Left lung (tissue), 4 donors: ENCODE measurements at regions not wholly inside any gene's neighbourhood (a gene's known extent, or its start where the extent isn't known, plus 50 kb on each side); places are given as distances from the start of the nearest gene placed in this dataset.

Experiments used
- ATAC-seq: fragments of 200-7000 bp; cut with Tn5 transposase; one replicate; pipeline ENCODE4 v1.9.1; 2020; ENCODE audit warnings: moderate library complexity
- DNase-seq, 4 donors: peaks; one replicate each; pipeline ENCODE4 v3.0.0-alpha.2; 2013 to 2020
- H3K27ac ChIP-seq, 2 donors: fragments of 200-600 bp; sonication (generic) in 1 of 2; one replicate each; pipeline versions ENCODE4 v1.5.0 to v1.8.0; 2020 to 2021
- H3K27me3 ChIP-seq, 2 donors: fragments of 200-600 bp; sonication (generic) in 1 of 2; one replicate each; pipeline versions ENCODE4 v1.5.0 to v1.8.0; 2020 to 2021
- H3K36me3 ChIP-seq, 2 donors: fragments of 200-600 bp; sonication (generic) in 1 of 2; one replicate each; pipeline versions ENCODE4 v1.5.0 to v1.8.0; 2020 to 2021
- H3K4me1 ChIP-seq, 2 donors: fragments of 200-600 bp; one replicate each; pipeline ENCODE4 v1.8.0; 2021
- H3K4me3 ChIP-seq, 2 donors: fragments of 200-600 bp; sonication (generic) in 1 of 2; one replicate each; pipeline versions ENCODE4 v1.5.0 to v1.8.0; 2020 to 2021; ENCODE audit warnings: mild to moderate bottlenecking in 1 of 2
- H3K9me3 ChIP-seq, 2 donors: fragments of 200-600 bp; sonication (generic) in 1 of 2; one replicate each; pipeline versions ENCODE4 v1.5.0 to v1.8.0; 2020 to 2021
- CTCF ChIP-seq, 2 donors: fragments of 200-600 bp; sonication (generic) in 1 of 2; IDR thresholded peaks; one replicate each; pipeline versions ENCODE4 v1.5.0 to v1.8.0; 2021; ENCODE audit warnings: antibody characterized with exemption in 2 of 2
- intact Hi-C, 2 donors: fragments of 100-400 bp; cut with DNase I; formaldehyde crosslinking; loops; one replicate each; pipeline versions ENCODE4 v1.11.2 to v1.14.2; 2022
- donor health status: DM: no; HTN: yes; CAD: no.
- donor health status: DM: no; HTN: no; CAD: no.

- H3K27me3 ChIP-seq: no peaks in the 10 kb centered on the region
- no peak overlapping the region for H3K27ac ChIP-seq
- H3K4me1 ChIP-seq: no peaks in the 10 kb centered on the region
- no peaks in the 10 kb centered on the region for H3K9me3 ChIP-seq
- H3K36me3 ChIP-seq: no peaks in the 10 kb centered on the region
- no peak for DNase-seq
- intact Hi-C loops: no loop called here
- no peak for ATAC-seq
- no peak overlapping the region for H3K4me3 ChIP-seq
- no peak for TF ChIP-seq CTCF (IDR thresholded peaks at IDR 0.05)
These were observed 237.0 kb downstream of the KIF4B start for GRCh38 chr5:155250596-155250995.

GRCh38 chr5:155252025-155252424 lies 238.5 kb downstream of the KIF4B start:
- TF ChIP-seq CTCF (IDR thresholded peaks at IDR 0.05): no peak
- Histone ChIP-seq H3K4me3 (no peak overlapping the region), H3K36me3 (no peaks in the 10 kb centered on the region), H3K27me3 (no peaks in the 10 kb centered on the region), H3K27ac (no peak overlapping the region), H3K4me1 (no peaks in the 10 kb centered on the region), H3K9me3 (no peaks in the 10 kb centered on the region)
- ATAC-seq (no peak), DNase-seq (no peak)
- intact Hi-C loops: no loop called here

- intact Hi-C loops: no loop called here
- Histone ChIP-seq H3K4me3 (no peak overlapping the region), H3K4me1 (no peaks in the 10 kb centered on the region), H3K27ac (no peak overlapping the region), H3K36me3 (no peaks in the 10 kb centered on the region), H3K27me3 (no peaks in the 10 kb centered on the region), H3K9me3 (no peaks in the 10 kb centered on the region)
- ATAC-seq: no peak
- DNase-seq: no peak
- TF ChIP-seq CTCF (IDR thresholded peaks at IDR 0.05): no peak
These were observed 239.2 kb downstream of the KIF4B start for GRCh38 chr5:155252717-155253116.

GRCh38 chr5:155254399-155254798 lies 240.8 kb downstream of the KIF4B start:
- Histone ChIP-seq H3K9me3 (no peaks in the 10 kb centered on the region), H3K36me3 (no peaks in the 10 kb centered on the region), H3K27ac (no peak overlapping the region), H3K4me3 (no peak overlapping the region), H3K4me1 (no peaks in the 10 kb centered on the region), H3K27me3 (no peaks in the 10 kb centered on the region)
- no peak for TF ChIP-seq CTCF (IDR thresholded peaks at IDR 0.05)
- no peak for DNase-seq
- intact Hi-C loops: no loop called here
- no peak for ATAC-seq

GRCh38 chr5:155258161-155258560 lies 244.6 kb downstream of the KIF4B start:
- ATAC-seq: no peak
- no peak for TF ChIP-seq CTCF (IDR thresholded peaks at IDR 0.05)

More at GRCh38 chr5:155258161-155258560, 244.6 kb downstream of the KIF4B start:
- intact Hi-C loops: no loop called here
- Histone ChIP-seq H3K9me3 (no peaks in the 10 kb centered on the region), H3K4me1 (no peaks in the 10 kb centered on the region), H3K27ac (no peak overlapping the region), H3K4me3 (no peak overlapping the region), H3K36me3 (no peaks in the 10 kb centered on the region), H3K27me3 (no peaks in the 10 kb centered on the region)
- DNase-seq: no peak
